ENCODE measurements at regions not wholly inside any gene's neighbourhood (a gene's known extent, or its start where the extent isn't known, plus 50 kb on each side); places are given as distances from the start of the nearest gene placed in this dataset.

DNA sequence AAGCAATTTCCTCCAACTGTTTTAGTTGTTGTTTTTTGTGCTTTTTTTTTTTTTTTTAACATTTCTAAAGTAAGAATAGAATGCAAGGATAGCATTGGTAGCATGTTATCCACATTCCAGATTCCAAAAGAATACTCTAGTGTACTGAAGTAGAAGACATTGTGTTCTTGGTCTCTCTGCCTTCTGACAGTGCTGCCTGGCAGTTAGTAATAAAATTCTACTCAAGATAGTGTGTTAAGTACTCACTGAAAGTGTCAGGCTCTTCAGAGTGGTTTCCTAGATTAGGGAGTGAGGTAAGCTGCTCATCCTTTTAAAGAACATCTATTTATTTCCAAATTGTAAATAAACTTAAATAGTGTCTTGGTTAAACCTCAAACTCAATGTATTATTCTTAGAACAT is 253.7 kb downstream of the HNMT start:
- Histone ChIP-seq H2AFZ (ENCODE audit: low read length) (no peak overlapping the region), H3K27ac (ENCODE audit: low read depth, low read length, poor library complexity, severe bottlenecking) (no peak overlapping the region), H3K27me3 (ENCODE audit: insufficient read depth, low read length) (no peaks in the 10 kb centered on the region), H4K20me1 (ENCODE audit: insufficient read depth, low read length) (no peaks in the 10 kb centered on the region), H3K79me2 (ENCODE audit: insufficient read depth, low read length) (no peaks in the 10 kb centered on the region), H3K9me2 (ENCODE audit: low read depth, low read length) (no peaks in the 10 kb centered on the region), H3K4me3 (ENCODE audit: low read depth, low read length, poor library complexity, severe bottlenecking) (no peak overlapping the region), H3K4me2 (ENCODE audit: low read length) (no peak overlapping the region), H3K36me3 (ENCODE audit: insufficient read depth, low read length) (no peaks in the 10 kb centered on the region), H3K9ac (ENCODE audit: low read length) (no peak overlapping the region), H3F3A (ENCODE audit: insufficient read depth, low read length) (no peaks in the 10 kb centered on the region), H3K9me3 (ENCODE audit: low read length) (no peaks in the 10 kb centered on the region), H3K4me1 (ENCODE audit: insufficient read depth, low read length, severe bottlenecking) (no peaks in the 10 kb centered on the region)
- TF ChIP-seq, protein P1, sequence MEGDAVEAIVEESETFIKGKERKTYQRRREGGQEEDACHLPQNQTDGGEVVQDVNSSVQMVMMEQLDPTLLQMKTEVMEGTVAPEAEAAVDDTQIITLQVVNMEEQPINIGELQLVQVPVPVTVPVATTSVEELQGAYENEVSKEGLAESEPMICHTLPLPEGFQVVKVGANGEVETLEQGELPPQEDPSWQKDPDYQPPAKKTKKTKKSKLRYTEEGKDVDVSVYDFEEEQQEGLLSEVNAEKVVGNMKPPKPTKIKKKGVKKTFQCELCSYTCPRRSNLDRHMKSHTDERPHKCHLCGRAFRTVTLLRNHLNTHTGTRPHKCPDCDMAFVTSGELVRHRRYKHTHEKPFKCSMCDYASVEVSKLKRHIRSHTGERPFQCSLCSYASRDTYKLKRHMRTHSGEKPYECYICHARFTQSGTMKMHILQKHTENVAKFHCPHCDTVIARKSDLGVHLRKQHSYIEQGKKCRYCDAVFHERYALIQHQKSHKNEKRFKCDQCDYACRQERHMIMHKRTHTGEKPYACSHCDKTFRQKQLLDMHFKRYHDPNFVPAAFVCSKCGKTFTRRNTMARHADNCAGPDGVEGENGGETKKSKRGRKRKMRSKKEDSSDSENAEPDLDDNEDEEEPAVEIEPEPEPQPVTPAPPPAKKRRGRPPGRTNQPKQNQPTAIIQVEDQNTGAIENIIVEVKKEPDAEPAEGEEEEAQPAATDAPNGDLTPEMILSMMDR (IDR thresholded peaks at IDR 0.05; ENCODE audit: low read length), result no peak
- no peak for TF ChIP-seq EZH2 (IDR thresholded peaks at IDR 0.05; ENCODE audit: borderline replicate concordance, low read length)

DNA sequence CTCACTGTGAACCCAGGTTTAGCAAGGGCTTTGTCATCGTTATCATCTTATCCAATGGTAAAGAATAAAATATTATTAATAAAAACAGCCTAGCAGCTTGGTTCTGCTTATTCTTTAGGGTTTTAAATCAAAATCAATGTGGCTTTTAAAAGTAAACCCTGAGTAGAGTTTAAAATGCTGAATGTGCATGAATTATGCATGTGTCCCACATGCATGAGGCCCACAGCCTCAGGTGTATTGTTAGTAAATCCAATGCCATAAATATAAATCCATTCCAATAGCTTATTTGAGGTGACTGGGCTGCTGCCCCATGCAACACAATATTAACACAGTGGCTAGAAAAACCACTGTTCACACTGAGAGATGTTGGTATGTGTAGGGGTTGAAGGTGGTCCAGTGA is 254.1 kb downstream of the HNMT start:
- no peaks in the 10 kb centered on the region for H3K79me2 ChIP-seq (ENCODE audit: insufficient read depth, low read length)
- H3K9me2 ChIP-seq (ENCODE audit: low read depth, low read length), result no peaks in the 10 kb centered on the region
- no peaks in the 10 kb centered on the region for H3K27me3 ChIP-seq (ENCODE audit: insufficient read depth, low read length)
- H3K9ac ChIP-seq (ENCODE audit: low read length), result no peak overlapping the region
- no peaks in the 10 kb centered on the region for H3K36me3 ChIP-seq (ENCODE audit: insufficient read depth, low read length)
- no peak overlapping the region for H2AFZ ChIP-seq (ENCODE audit: low read length)
- no peak overlapping the region for H3K4me3 ChIP-seq (ENCODE audit: low read depth, low read length, poor library complexity, severe bottlenecking)
- H3K4me2 ChIP-seq (ENCODE audit: low read length), result no peak overlapping the region
- no peak overlapping the region for H3K27ac ChIP-seq (ENCODE audit: low read depth, low read length, poor library complexity, severe bottlenecking)
- no peaks in the 10 kb centered on the region for H3K9me3 ChIP-seq (ENCODE audit: low read length)
- no peaks in the 10 kb centered on the region for H4K20me1 ChIP-seq (ENCODE audit: insufficient read depth, low read length)
- H3F3A ChIP-seq (ENCODE audit: insufficient read depth, low read length), result no peaks in the 10 kb centered on the region
- H3K4me1 ChIP-seq (ENCODE audit: insufficient read depth, low read length, severe bottlenecking), result no peaks in the 10 kb centered on the region
- no peak for TF ChIP-seq EZH2 (IDR thresholded peaks at IDR 0.05; ENCODE audit: borderline replicate concordance, low read length)
- TF ChIP-seq, protein P1 (IDR thresholded peaks at IDR 0.05; ENCODE audit: low read length), result no peak

DNA sequence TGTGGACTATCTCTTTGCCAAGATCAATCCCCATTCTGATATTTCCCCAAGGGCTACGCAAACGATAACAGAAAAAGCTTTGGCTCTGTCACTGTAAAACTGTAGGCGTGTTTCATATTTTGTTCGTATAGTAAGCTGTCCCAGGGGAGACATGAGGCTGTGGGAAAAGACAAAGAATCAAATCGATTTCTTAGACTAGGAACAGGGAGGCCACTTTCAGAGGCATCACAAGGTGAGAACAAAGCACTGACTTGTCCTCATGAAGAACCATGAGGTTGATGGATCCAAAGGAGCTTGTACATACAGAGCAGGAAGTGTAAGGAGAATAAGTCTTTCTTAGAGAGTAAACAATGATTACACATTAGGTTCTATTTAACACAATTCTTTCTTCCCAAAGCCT is 255.7 kb downstream of the HNMT start:
- H3K27ac ChIP-seq (ENCODE audit: low read depth, low read length, poor library complexity, severe bottlenecking), result no peak overlapping the region
- H3K27me3 ChIP-seq (ENCODE audit: insufficient read depth, low read length), result no peaks in the 10 kb centered on the region
- H3K4me2 ChIP-seq (ENCODE audit: low read length), result no peak overlapping the region
- H3K9ac ChIP-seq (ENCODE audit: low read length), result no peak overlapping the region
- no peak overlapping the region for H2AFZ ChIP-seq (ENCODE audit: low read length)
- no peaks in the 10 kb centered on the region for H4K20me1 ChIP-seq (ENCODE audit: insufficient read depth, low read length)
- no peak overlapping the region for H3K4me3 ChIP-seq (ENCODE audit: low read depth, low read length, poor library complexity, severe bottlenecking)
- H3K36me3 ChIP-seq (ENCODE audit: insufficient read depth, low read length), result no peaks in the 10 kb centered on the region
- H3K9me3 ChIP-seq (ENCODE audit: low read length), result no peaks in the 10 kb centered on the region
- H3K9me2 ChIP-seq (ENCODE audit: low read depth, low read length), result no peaks in the 10 kb centered on the region
- no peaks in the 10 kb centered on the region for H3K79me2 ChIP-seq (ENCODE audit: insufficient read depth, low read length)
- no peaks in the 10 kb centered on the region for H3K4me1 ChIP-seq (ENCODE audit: insufficient read depth, low read length, severe bottlenecking)
- TF ChIP-seq, protein P1 (IDR thresholded peaks at IDR 0.05; ENCODE audit: low read length), result no peak
- TF ChIP-seq EZH2 (IDR thresholded peaks at IDR 0.05; ENCODE audit: borderline replicate concordance, low read length), result no peak
- no peaks in the 10 kb centered on the region for H3F3A ChIP-seq (ENCODE audit: insufficient read depth, low read length)
